ENCODE measurements at regions not wholly inside any gene's neighbourhood (a gene's known extent, or its start where the extent isn't known, plus 50 kb on each side); places are given as distances from the start of the nearest gene placed in this dataset.

GRCh38 chr9:78753039-78753438, 456.1 kb downstream of the PSAT1 start:
- peaks cover 20% of the 10 kb centered on the region for H3K4me1 ChIP-seq (ENCODE audit: low read length)
- TF ChIP-seq EZH2phosphoT487 (IDR thresholded peaks at IDR 0.05; ENCODE audit: low read depth) = no peak
- TF ChIP-seq CTCF (IDR thresholded peaks at IDR 0.05; ENCODE audit: low read depth, low read length) = no peak

GRCh38 chr9:78756813-78757510, 460.0 kb downstream of the PSAT1 start:
- TF ChIP-seq CTCF (IDR thresholded peaks at IDR 0.05; ENCODE audit: low read depth, low read length) = no peak
- TF ChIP-seq EZH2phosphoT487 (IDR thresholded peaks at IDR 0.05; ENCODE audit: low read depth) = no peak

More at GRCh38 chr9:78753039-78753438, 456.1 kb downstream of the PSAT1 start:
- no peak overlapping the region for H3K9ac ChIP-seq (ENCODE audit: low read length)
- H3K9me3 ChIP-seq (ENCODE audit: insufficient read depth, low read length) = no peaks in the 10 kb centered on the region
- H4K20me1 ChIP-seq (ENCODE audit: insufficient read depth, low read length) = no peaks in the 10 kb centered on the region
- H3K4me2 ChIP-seq (ENCODE audit: low read length) = no peak overlapping the region
- no peak overlapping the region for H3K27ac ChIP-seq (ENCODE audit: low read length)
- H3K27me3 ChIP-seq (ENCODE audit: low read depth, low read length) = peaks cover 8% of the 10 kb centered on the region; the same call in 1 of the 2 replicates
- no peak overlapping the region for H2AFZ ChIP-seq (ENCODE audit: low read depth, low read length)
- H3K79me2 ChIP-seq (ENCODE audit: low read length) = no peaks in the 10 kb centered on the region
- no peak overlapping the region for H3K4me3 ChIP-seq (ENCODE audit: low read length)
- no peaks in the 10 kb centered on the region for H3K36me3 ChIP-seq (replicated peaks; ENCODE audit: low read depth, low read length)

GRCh38 chr9:78763424-78763823, 466.5 kb downstream of the PSAT1 start:
- Histone ChIP-seq H3K27ac (ENCODE audit: low read length) (no peak overlapping the region), H3K79me2 (ENCODE audit: low read length) (no peaks in the 10 kb centered on the region), H3K4me1 (ENCODE audit: low read length) (peaks cover 4% of the 10 kb centered on the region; the same call in 1 of the 2 replicates), H3K36me3 (replicated peaks; ENCODE audit: low read depth, low read length) (no peaks in the 10 kb centered on the region), H3K4me2 (ENCODE audit: low read length) (no peak overlapping the region), H3K9me3 (ENCODE audit: insufficient read depth, low read length) (no peaks in the 10 kb centered on the region), H4K20me1 (ENCODE audit: insufficient read depth, low read length) (no peaks in the 10 kb centered on the region), H2AFZ (ENCODE audit: low read depth, low read length) (no peak overlapping the region), H3K27me3 (ENCODE audit: low read depth, low read length) (no peaks in the 10 kb centered on the region), H3K4me3 (ENCODE audit: low read length) (no peak overlapping the region), H3K9ac (ENCODE audit: low read length) (no peak overlapping the region)
- TF ChIP-seq EZH2phosphoT487 (IDR thresholded peaks at IDR 0.05; ENCODE audit: low read depth) (no peak), CTCF (IDR thresholded peaks at IDR 0.05; ENCODE audit: low read depth, low read length) (no peak)

More at GRCh38 chr9:78756813-78757510, 460.0 kb downstream of the PSAT1 start:
- peaks cover 8% of the 10 kb centered on the region; the same call in 1 of the 2 replicates for H3K27me3 ChIP-seq (ENCODE audit: low read depth, low read length)
- peak overlapping the region; percentile 54 for H3K27ac ChIP-seq (ENCODE audit: low read length)
- H3K9ac ChIP-seq (ENCODE audit: low read length) = no peak overlapping the region
- H3K4me1 ChIP-seq (ENCODE audit: low read length) = peaks cover 28% of the 10 kb centered on the region
- H2AFZ ChIP-seq (ENCODE audit: low read depth, low read length) = no peak overlapping the region
- no peaks in the 10 kb centered on the region for H4K20me1 ChIP-seq (ENCODE audit: insufficient read depth, low read length)
- no peaks in the 10 kb centered on the region for H3K36me3 ChIP-seq (replicated peaks; ENCODE audit: low read depth, low read length)
- H3K4me2 ChIP-seq (ENCODE audit: low read length) = peak overlapping the region; percentile 74
- H3K4me3 ChIP-seq (ENCODE audit: low read length) = peak overlapping the region; percentile 58
- no peaks in the 10 kb centered on the region for H3K9me3 ChIP-seq (ENCODE audit: insufficient read depth, low read length)
- no peaks in the 10 kb centered on the region for H3K79me2 ChIP-seq (ENCODE audit: low read length)

GRCh38 chr9:78765861-78766260, 468.9 kb downstream of the PSAT1 start:
- Histone ChIP-seq H3K9ac (ENCODE audit: low read length) (no peak overlapping the region), H3K4me1 (ENCODE audit: low read length) (peaks cover 3% of the 10 kb centered on the region; the same call in 1 of the 2 replicates), H3K4me3 (ENCODE audit: low read length) (no peak overlapping the region), H3K4me2 (ENCODE audit: low read length) (no peak overlapping the region), H4K20me1 (ENCODE audit: insufficient read depth, low read length) (no peaks in the 10 kb centered on the region), H2AFZ (ENCODE audit: low read depth, low read length) (no peak overlapping the region), H3K9me3 (ENCODE audit: insufficient read depth, low read length) (no peaks in the 10 kb centered on the region), H3K27ac (ENCODE audit: low read length) (no peak overlapping the region), H3K79me2 (ENCODE audit: low read length) (no peaks in the 10 kb centered on the region), H3K36me3 (replicated peaks; ENCODE audit: low read depth, low read length) (no peaks in the 10 kb centered on the region), H3K27me3 (ENCODE audit: low read depth, low read length) (no peaks in the 10 kb centered on the region)
- no peak for TF ChIP-seq CTCF (IDR thresholded peaks at IDR 0.05; ENCODE audit: low read depth, low read length)
- TF ChIP-seq EZH2phosphoT487 (IDR thresholded peaks at IDR 0.05; ENCODE audit: low read depth) = no peak
